Duodenal mucosa (tissue), 2 donors: ENCODE measurements at regions not wholly inside any gene's neighbourhood (a gene's known extent, or its start where the extent isn't known, plus 50 kb on each side); places are given as distances from the start of the nearest gene placed in this dataset.

Experiments
- H3K27ac ChIP-seq: one replicate; pipeline ENCODE4 v1.7.0; 2013; ENCODE audit warnings: low read depth, low read length
- H3K27me3 ChIP-seq, 2 donors: one replicate each; pipeline ENCODE4 v1.7.0; 2013; ENCODE audit warnings: low read length in 2 of 2, control low read depth in 1 of 2; ENCODE audit not compliant: insufficient read depth in 2 of 2, control insufficient read depth in 1 of 2
- H3K36me3 ChIP-seq, 2 donors: one replicate each; pipeline ENCODE4 v1.7.0; 2013; ENCODE audit warnings: low read length in 2 of 2, control low read depth in 1 of 2; ENCODE audit not compliant: insufficient read depth in 2 of 2, control insufficient read depth in 1 of 2
- H3K4me1 ChIP-seq, 2 donors: one replicate each; pipeline ENCODE4 v1.7.0; 2013; ENCODE audit warnings: low read length in 2 of 2, control low read depth in 1 of 2; ENCODE audit not compliant: insufficient read depth in 2 of 2, control insufficient read depth in 1 of 2
- H3K4me3 ChIP-seq, 2 donors: one replicate each; pipeline ENCODE4 v1.7.0; 2013; ENCODE audit warnings: low read length in 2 of 2, low read depth in 1 of 2
- H3K9ac ChIP-seq, 2 donors: one replicate each; pipeline ENCODE4 v1.7.0; 2013; ENCODE audit warnings: low read length in 2 of 2, low read depth in 1 of 2
- H3K9me3 ChIP-seq, 2 donors: one replicate each; pipeline ENCODE4 v1.7.0; 2013; ENCODE audit warnings: low read length in 2 of 2, control low read depth in 1 of 2; ENCODE audit not compliant: control insufficient read depth in 1 of 2

- H3K27ac ChIP-seq = no peak overlapping the region
- no peaks in the 10 kb centered on the region for H3K4me1 ChIP-seq
- no peak overlapping the region for H3K4me3 ChIP-seq
- no peaks in the 10 kb centered on the region for H3K27me3 ChIP-seq
- no peak overlapping the region for H3K9ac ChIP-seq
- H3K36me3 ChIP-seq = no peaks in the 10 kb centered on the region
- no peaks in the 10 kb centered on the region for H3K9me3 ChIP-seq
Observed at GRCh38 chr14:30484976-30485375, 74.0 kb upstream of the G2E3 start.

GRCh38 chr14:30496852-30497251, 62.1 kb upstream of the G2E3 start:
- Histone ChIP-seq H3K27me3 (no peaks in the 10 kb centered on the region), H3K4me3 (no peak overlapping the region), H3K27ac (no peak overlapping the region), H3K36me3 (no peaks in the 10 kb centered on the region), H3K4me1 (no peaks in the 10 kb centered on the region), H3K9ac (no peak overlapping the region), H3K9me3 (no peaks in the 10 kb centered on the region)

DNA sequence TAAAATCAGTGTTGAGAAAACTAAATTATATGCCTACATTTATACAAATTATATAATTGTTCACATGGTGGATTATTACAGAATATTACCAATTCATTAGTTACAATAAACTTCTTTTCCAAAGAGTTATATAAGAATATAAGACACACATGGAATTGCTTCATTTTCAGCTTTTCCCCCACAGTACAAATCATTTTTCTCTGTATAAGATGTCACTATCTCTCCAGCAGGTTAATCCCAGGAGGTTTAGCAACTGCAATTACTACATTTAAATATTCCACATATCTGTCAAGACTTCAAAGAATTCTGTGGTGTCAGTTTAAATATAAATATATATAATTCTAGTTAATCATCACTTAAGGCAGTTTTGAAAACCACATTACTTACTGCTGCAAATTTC, 59.6 kb upstream of the G2E3 start:
- H3K36me3 ChIP-seq = no peaks in the 10 kb centered on the region
- H3K4me1 ChIP-seq = no peaks in the 10 kb centered on the region
- no peak overlapping the region for H3K9ac ChIP-seq
- no peak overlapping the region for H3K27ac ChIP-seq
- H3K4me3 ChIP-seq = no peak overlapping the region
- H3K9me3 ChIP-seq = no peaks in the 10 kb centered on the region
- H3K27me3 ChIP-seq = no peaks in the 10 kb centered on the region

DNA sequence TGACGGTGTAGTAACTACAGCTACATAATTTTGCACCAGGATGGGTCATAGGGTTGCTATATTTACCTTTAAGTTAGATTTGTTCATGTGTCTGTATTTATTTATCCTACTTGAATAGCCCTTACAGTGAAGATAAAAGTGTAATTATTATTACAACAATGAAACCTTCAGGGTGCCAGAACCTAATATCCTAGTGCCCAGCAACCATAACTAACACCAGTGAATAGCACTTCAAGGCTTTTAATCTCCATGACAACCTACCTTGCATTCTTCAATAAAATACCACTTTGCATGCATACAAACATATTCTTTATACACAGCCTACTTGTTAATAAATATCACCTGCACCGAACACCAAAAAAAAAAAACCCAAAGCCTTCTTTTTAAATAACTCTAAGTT, 58.7 kb upstream of the G2E3 start:
- no peaks in the 10 kb centered on the region for H3K9me3 ChIP-seq
- no peaks in the 10 kb centered on the region for H3K27me3 ChIP-seq
- H3K36me3 ChIP-seq = no peaks in the 10 kb centered on the region
- H3K4me3 ChIP-seq = no peak overlapping the region
- H3K27ac ChIP-seq = no peak overlapping the region
- H3K9ac ChIP-seq = no peak overlapping the region
- no peaks in the 10 kb centered on the region for H3K4me1 ChIP-seq

DNA sequence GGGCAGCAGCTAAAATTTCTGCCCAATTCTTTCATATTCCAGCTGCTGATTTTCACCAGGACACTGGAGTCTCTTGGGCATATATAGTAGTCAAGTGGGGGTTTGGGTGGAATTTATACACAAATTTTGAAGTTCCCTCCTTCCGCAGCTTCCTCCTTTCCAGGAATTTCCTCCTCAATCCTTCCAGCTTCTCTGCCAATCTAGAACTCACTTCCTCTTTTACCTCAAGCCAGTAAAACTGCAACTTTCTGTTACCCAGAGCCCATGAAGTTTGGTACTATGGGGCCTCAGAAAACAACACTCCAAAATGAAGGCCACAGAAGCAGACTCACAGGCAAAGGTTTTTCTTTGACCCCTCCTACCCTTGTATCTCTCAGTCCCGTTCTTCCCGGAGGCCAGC, 51.7 kb upstream of the G2E3 start:
- no peaks in the 10 kb centered on the region for H3K27me3 ChIP-seq
- H3K4me1 ChIP-seq = no peaks in the 10 kb centered on the region
- H3K9ac ChIP-seq = no peak overlapping the region
- no peak overlapping the region for H3K4me3 ChIP-seq
- H3K36me3 ChIP-seq = no peaks in the 10 kb centered on the region
- H3K9me3 ChIP-seq = no peaks in the 10 kb centered on the region
- no peak overlapping the region for H3K27ac ChIP-seq
